HG02981 (cell line): ENCODE measurements at regions not wholly inside any gene's neighbourhood (a gene's known extent, or its start where the extent isn't known, plus 50 kb on each side); places are given as distances from the start of the nearest gene placed in this dataset.
"Not testable (repeated sequence)": the region's sequence is repeated elsewhere in the genome, so short reads cannot be mapped to it uniquely, and the experiment has no call there.

Source experiments
- ATAC-seq: cut with Tn5 transposase; IDR thresholded peaks from one replicate; pipeline ENCODE4 v1.9.1; 2021; ENCODE audit warnings: mild to moderate bottlenecking, moderate library complexity; ENCODE audit not compliant: unreplicated experiment

- not testable (repeated sequence) for ATAC-seq
Observed at GRCh38 chr10:108315636-108316035, 1151.1 kb upstream of the SORCS1 start.

- no peak for ATAC-seq
Observed at GRCh38 chr10:108307925-108308312, 1143.4 kb upstream of the SORCS1 start.

- ATAC-seq = no peak
Observed at GRCh38 chr10:108307250-108307924, 1142.9 kb upstream of the SORCS1 start.

GRCh38 chr10:108303149-108303548 is 1138.6 kb upstream of the SORCS1 start:
- ATAC-seq = no peak

- no peak for ATAC-seq
Observed at GRCh38 chr10:108301002-108301401, 1136.5 kb upstream of the SORCS1 start.

GRCh38 chr10:108290823-108291222 is 1126.3 kb upstream of the SORCS1 start:
- no peak for ATAC-seq

- no peak for ATAC-seq
Observed at GRCh38 chr10:108275895-108276685, 1111.6 kb upstream of the SORCS1 start.

- no peak for ATAC-seq
Observed at GRCh38 chr10:108260383-108260906, 1095.9 kb upstream of the SORCS1 start.

- no peak for ATAC-seq
Observed at GRCh38 chr10:108254089-108254488, 1089.6 kb upstream of the SORCS1 start.

- no peak for ATAC-seq
Observed at GRCh38 chr10:108252771-108253170, 1088.3 kb upstream of the SORCS1 start.

- ATAC-seq = no peak
Observed at GRCh38 chr10:108250936-108251620, 1086.6 kb upstream of the SORCS1 start.

GRCh38 chr10:108249940-108250339 is 1085.4 kb upstream of the SORCS1 start:
- no peak for ATAC-seq

GRCh38 chr10:108244443-108245228 is 1080.1 kb upstream of the SORCS1 start:
- no peak for ATAC-seq

GRCh38 chr10:108241166-108241565 is 1076.7 kb upstream of the SORCS1 start:
- no peak for ATAC-seq

- no peak for ATAC-seq
Observed at GRCh38 chr10:108238261-108238660, 1073.8 kb upstream of the SORCS1 start.

GRCh38 chr10:108230478-108231170 is 1066.1 kb upstream of the SORCS1 start:
- no peak for ATAC-seq

GRCh38 chr10:108208732-108209131 is 1044.2 kb upstream of the SORCS1 start:
- no peak for ATAC-seq

- no peak for ATAC-seq
Observed at GRCh38 chr10:108208038-108208437, 1043.5 kb upstream of the SORCS1 start.

- ATAC-seq = peak; percentile 57
Observed at GRCh38 chr10:108204528-108205305, 1040.2 kb upstream of the SORCS1 start.
